ENCODE measurements at regions not wholly inside any gene's neighbourhood (a gene's known extent, or its start where the extent isn't known, plus 50 kb on each side); places are given as distances from the start of the nearest gene placed in this dataset.

GRCh38 chrX:10944136-10944885 lies 166.8 kb upstream of the HCCS start:
- H3K9me3 ChIP-seq (ENCODE audit: low read length), result no peaks in the 10 kb centered on the region
- no peaks in the 10 kb centered on the region for H4K20me1 ChIP-seq (ENCODE audit: insufficient read depth, low read length)
- no peaks in the 10 kb centered on the region for H3F3A ChIP-seq (ENCODE audit: insufficient read depth, low read length)
- no peak overlapping the region for H3K9ac ChIP-seq (ENCODE audit: low read length)
- H3K36me3 ChIP-seq (ENCODE audit: insufficient read depth, low read length), result no peaks in the 10 kb centered on the region
- no peaks in the 10 kb centered on the region for H3K79me2 ChIP-seq (ENCODE audit: insufficient read depth, low read length)
- H3K4me3 ChIP-seq (ENCODE audit: low read depth, low read length, poor library complexity, severe bottlenecking), result no peak overlapping the region
- no peaks in the 10 kb centered on the region for H3K9me2 ChIP-seq (ENCODE audit: low read depth, low read length)
- H3K4me1 ChIP-seq (ENCODE audit: insufficient read depth, low read length, severe bottlenecking), result no peaks in the 10 kb centered on the region
- no peak overlapping the region for H3K4me2 ChIP-seq (ENCODE audit: low read length)
- H3K27ac ChIP-seq (ENCODE audit: low read depth, low read length, poor library complexity, severe bottlenecking), result no peak overlapping the region
- TF ChIP-seq CTCF (IDR thresholded peaks at IDR 0.05; ENCODE audit: low read length) (no peak), EZH2 (IDR thresholded peaks at IDR 0.05; ENCODE audit: borderline replicate concordance, low read length) (no peak)
- no peak overlapping the region for H2AFZ ChIP-seq (ENCODE audit: low read length)
- no peaks in the 10 kb centered on the region for H3K27me3 ChIP-seq (ENCODE audit: insufficient read depth, low read length)

GRCh38 chrX:10945498-10945897 lies 165.6 kb upstream of the HCCS start:
- no peaks in the 10 kb centered on the region for H3K9me3 ChIP-seq (ENCODE audit: low read length)
- no peaks in the 10 kb centered on the region for H3F3A ChIP-seq (ENCODE audit: insufficient read depth, low read length)
- H3K4me1 ChIP-seq (ENCODE audit: insufficient read depth, low read length, severe bottlenecking), result no peaks in the 10 kb centered on the region
- no peaks in the 10 kb centered on the region for H3K27me3 ChIP-seq (ENCODE audit: insufficient read depth, low read length)
- H3K9ac ChIP-seq (ENCODE audit: low read length), result no peak overlapping the region
- H3K27ac ChIP-seq (ENCODE audit: low read depth, low read length, poor library complexity, severe bottlenecking), result no peak overlapping the region
- no peaks in the 10 kb centered on the region for H4K20me1 ChIP-seq (ENCODE audit: insufficient read depth, low read length)
- H3K36me3 ChIP-seq (ENCODE audit: insufficient read depth, low read length), result no peaks in the 10 kb centered on the region
- H3K4me3 ChIP-seq (ENCODE audit: low read depth, low read length, poor library complexity, severe bottlenecking), result no peak overlapping the region
- no peaks in the 10 kb centered on the region for H3K9me2 ChIP-seq (ENCODE audit: low read depth, low read length)
- no peak overlapping the region for H2AFZ ChIP-seq (ENCODE audit: low read length)
- H3K4me2 ChIP-seq (ENCODE audit: low read length), result no peak overlapping the region
- H3K79me2 ChIP-seq (ENCODE audit: insufficient read depth, low read length), result no peaks in the 10 kb centered on the region
- no peak for TF ChIP-seq EZH2 (IDR thresholded peaks at IDR 0.05; ENCODE audit: borderline replicate concordance, low read length)

- no peak overlapping the region for H3K27ac ChIP-seq (ENCODE audit: low read depth, low read length, poor library complexity, severe bottlenecking)
- no peaks in the 10 kb centered on the region for H3K36me3 ChIP-seq (ENCODE audit: insufficient read depth, low read length)
- H4K20me1 ChIP-seq (ENCODE audit: insufficient read depth, low read length), result no peaks in the 10 kb centered on the region
- no peaks in the 10 kb centered on the region for H3F3A ChIP-seq (ENCODE audit: insufficient read depth, low read length)
- no peaks in the 10 kb centered on the region for H3K79me2 ChIP-seq (ENCODE audit: insufficient read depth, low read length)
- no peaks in the 10 kb centered on the region for H3K4me1 ChIP-seq (ENCODE audit: insufficient read depth, low read length, severe bottlenecking)
- no peaks in the 10 kb centered on the region for H3K27me3 ChIP-seq (ENCODE audit: insufficient read depth, low read length)
- no peaks in the 10 kb centered on the region for H3K9me2 ChIP-seq (ENCODE audit: low read depth, low read length)
- H3K4me3 ChIP-seq (ENCODE audit: low read depth, low read length, poor library complexity, severe bottlenecking), result no peak overlapping the region
- H3K9ac ChIP-seq (ENCODE audit: low read length), result no peak overlapping the region
- no peaks in the 10 kb centered on the region for H3K9me3 ChIP-seq (ENCODE audit: low read length)
- H2AFZ ChIP-seq (ENCODE audit: low read length), result no peak overlapping the region
- TF ChIP-seq CTCF (IDR thresholded peaks at IDR 0.05; ENCODE audit: low read length) (no peak), EZH2 (IDR thresholded peaks at IDR 0.05; ENCODE audit: borderline replicate concordance, low read length) (no peak)
- H3K4me2 ChIP-seq (ENCODE audit: low read length), result no peak overlapping the region
Measured at GRCh38 chrX:10949541-10949940, 161.6 kb upstream of the HCCS start.

DNA sequence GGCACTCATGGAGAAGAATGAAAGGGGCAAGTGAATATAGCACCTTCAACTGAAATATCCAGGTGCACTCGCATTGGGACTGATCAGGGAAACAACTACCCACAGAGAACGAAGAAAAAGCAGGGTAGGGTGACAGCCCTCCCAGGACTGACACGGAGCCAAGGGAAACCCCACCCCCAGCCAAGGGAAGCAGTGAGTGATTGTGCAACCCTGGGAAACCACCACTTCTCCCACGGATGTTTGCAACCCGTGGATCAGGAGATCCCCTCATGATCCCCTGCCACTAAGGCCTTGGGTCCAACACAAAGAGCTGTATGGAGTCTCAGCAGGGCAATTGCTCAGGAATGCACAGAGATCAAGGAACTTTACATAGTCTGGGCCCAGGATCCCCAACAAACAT lies 158.5 kb upstream of the HCCS start:
- H3K27ac ChIP-seq (ENCODE audit: low read depth, low read length, poor library complexity, severe bottlenecking), result no peak overlapping the region
- H3K9me3 ChIP-seq (ENCODE audit: low read length), result no peaks in the 10 kb centered on the region
- TF ChIP-seq CTCF (IDR thresholded peaks at IDR 0.05; ENCODE audit: low read length), result no peak
- H3K36me3 ChIP-seq (ENCODE audit: insufficient read depth, low read length), result no peaks in the 10 kb centered on the region
- no peaks in the 10 kb centered on the region for H3K79me2 ChIP-seq (ENCODE audit: insufficient read depth, low read length)
- no peak overlapping the region for H2AFZ ChIP-seq (ENCODE audit: low read length)
- H3K4me1 ChIP-seq (ENCODE audit: insufficient read depth, low read length, severe bottlenecking), result no peaks in the 10 kb centered on the region
- H4K20me1 ChIP-seq (ENCODE audit: insufficient read depth, low read length), result no peaks in the 10 kb centered on the region
- no peaks in the 10 kb centered on the region for H3K27me3 ChIP-seq (ENCODE audit: insufficient read depth, low read length)
- H3K4me2 ChIP-seq (ENCODE audit: low read length), result no peak overlapping the region
- H3K9ac ChIP-seq (ENCODE audit: low read length), result no peak overlapping the region
- H3K4me3 ChIP-seq (ENCODE audit: low read depth, low read length, poor library complexity, severe bottlenecking), result no peak overlapping the region
- no peaks in the 10 kb centered on the region for H3F3A ChIP-seq (ENCODE audit: insufficient read depth, low read length)
- no peaks in the 10 kb centered on the region for H3K9me2 ChIP-seq (ENCODE audit: low read depth, low read length)
